GM18909 (cell line): ENCODE measurements at regions not wholly inside any gene's neighbourhood (a gene's known extent, or its start where the extent isn't known, plus 50 kb on each side); places are given as distances from the start of the nearest gene placed in this dataset.
"Not testable (repeated sequence)": the region's sequence is repeated elsewhere in the genome, so short reads cannot be mapped to it uniquely, and the experiment has no call there.

Experiments
- ATAC-seq: cut with Tn5 transposase; IDR thresholded peaks from one replicate; pipeline ENCODE4 v1.9.1; 2021; ENCODE audit warnings: mild to moderate bottlenecking; ENCODE audit not compliant: unreplicated experiment, poor library complexity

DNA sequence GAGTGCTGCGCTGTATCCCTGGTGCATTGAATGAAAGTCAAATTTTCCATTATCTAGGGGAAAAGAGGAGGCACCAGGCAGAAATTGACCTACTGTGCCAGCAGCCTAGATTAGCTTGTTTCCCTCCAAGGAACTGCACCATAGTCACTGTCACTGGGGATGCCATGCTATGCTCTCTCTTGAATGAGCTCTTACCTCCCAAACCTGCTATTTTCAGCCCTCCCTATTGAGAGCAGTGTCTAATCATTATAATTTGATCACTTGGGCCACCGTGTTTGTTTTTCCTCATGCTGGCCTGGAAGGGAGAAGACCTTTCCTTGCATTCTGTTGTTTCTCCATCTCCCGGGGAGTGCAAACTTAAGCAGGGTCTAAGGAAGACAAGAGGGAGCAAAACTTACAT, 492.9 kb downstream of the SIPA1L2 start:
- ATAC-seq = no peak

DNA sequence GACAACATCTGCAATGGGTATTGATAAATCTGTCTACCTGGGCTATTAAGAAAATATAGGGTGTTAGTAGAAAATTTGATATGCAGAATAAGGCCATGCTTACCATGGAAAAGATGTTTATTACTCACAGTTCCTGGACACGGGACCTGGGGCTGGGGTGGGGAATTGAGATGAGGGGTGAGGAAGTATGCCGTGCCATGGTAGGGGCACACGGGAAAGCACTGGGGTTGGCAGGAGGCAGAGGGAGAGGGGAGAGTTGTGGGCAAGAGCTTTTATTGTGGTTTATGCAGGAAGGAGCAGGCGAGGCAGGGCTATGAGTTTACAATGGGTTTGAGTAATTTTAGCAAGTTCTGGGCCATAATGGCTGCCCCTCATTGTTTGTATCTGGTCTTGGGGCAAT, 493.8 kb downstream of the SIPA1L2 start:
- ATAC-seq = no peak

DNA sequence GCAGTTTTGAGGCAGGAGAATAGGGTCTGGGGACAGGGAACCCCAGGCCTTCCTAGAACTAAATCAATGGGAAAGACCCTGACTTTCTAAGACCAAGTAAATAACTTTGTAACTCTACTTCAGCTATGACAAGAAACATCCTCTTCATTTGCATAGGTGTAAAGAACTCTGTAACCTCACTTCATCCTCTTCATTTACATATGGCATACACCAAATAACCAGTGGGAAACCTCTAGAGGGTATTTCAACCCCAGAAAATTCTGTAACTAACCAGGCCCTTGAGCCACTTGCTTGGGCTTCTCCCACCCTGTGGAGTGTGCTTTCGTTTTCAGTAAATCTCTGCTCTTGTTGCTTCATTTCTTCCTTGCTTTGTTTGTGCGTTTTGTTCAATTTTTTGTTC, 495.6 kb downstream of the SIPA1L2 start:
- no peak for ATAC-seq

DNA sequence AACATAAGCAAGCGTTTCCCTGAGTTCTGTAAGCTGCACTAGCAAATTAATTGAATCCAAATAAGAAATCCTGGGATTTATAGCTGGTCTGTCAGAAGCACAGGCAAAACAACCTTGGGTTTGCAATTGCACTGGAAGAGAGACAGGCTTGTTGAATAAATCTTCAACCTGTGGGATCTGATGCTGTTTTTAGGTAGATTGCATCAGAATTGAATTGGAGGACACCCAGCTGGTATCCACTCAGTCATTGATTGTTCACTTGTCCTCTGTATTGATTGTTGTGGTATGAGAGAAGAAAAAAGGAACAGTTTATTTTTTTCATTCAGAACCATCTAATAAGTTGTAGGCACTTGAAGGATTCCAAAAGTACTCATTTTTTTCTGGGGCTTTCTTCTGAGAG, 497.4 kb downstream of the SIPA1L2 start:
- ATAC-seq = no peak

GRCh38 chr1:232131715-232132391, 498.1 kb downstream of the SIPA1L2 start:
- no peak for ATAC-seq

- no peak for ATAC-seq
Observed at GRCh38 chr1:232130815-232131480, 499.0 kb downstream of the SIPA1L2 start.

- ATAC-seq = no peak
Observed at GRCh38 chr1:232127190-232127589, 500.6 kb downstream of the DISC1 start.

- ATAC-seq = no peak
Observed at GRCh38 chr1:232123775-232124659, 497.4 kb downstream of the DISC1 start.

GRCh38 chr1:232117903-232118302, 491.3 kb downstream of the DISC1 start:
- not testable (repeated sequence) for ATAC-seq

DNA sequence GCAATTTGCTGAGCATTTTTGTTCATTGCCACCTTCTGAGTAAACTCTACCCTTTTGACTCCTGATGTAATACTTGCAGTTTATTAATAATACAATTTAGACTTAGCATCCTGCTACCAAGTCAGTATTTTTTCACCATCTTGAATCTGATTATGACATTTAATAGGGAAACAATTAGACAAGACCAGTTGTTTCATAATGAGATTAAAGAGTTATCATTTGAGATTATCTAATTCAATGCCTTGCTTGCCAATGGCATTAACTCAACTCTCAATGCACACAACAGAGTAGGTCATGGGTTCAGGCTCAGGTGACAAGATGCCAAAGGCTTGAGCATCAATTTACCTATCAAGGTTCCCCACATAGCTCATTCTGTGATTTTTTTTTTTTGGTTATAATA, 488.4 kb downstream of the DISC1 start:
- ATAC-seq = no peak

- ATAC-seq = no peak
Observed at GRCh38 chr1:232112076-232112475, 485.5 kb downstream of the DISC1 start.

DNA sequence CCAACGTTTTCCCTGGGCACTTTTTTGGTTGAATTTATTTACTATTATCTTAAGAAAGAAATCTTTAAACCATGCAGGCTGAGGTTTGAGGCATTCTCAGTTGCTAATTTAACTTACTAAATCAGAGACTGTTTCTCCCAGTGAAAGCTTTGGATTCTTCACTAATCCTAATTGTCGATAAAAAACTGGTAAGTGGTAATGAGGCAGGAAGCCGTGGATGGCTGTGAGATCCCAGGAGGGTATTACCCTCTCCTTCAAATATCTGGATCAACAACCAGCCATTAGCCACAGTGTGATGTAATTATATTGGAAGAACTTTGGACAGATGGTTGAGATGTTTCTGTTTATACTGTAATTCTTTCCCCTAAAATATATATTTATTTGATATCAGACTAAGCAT, 485.0 kb downstream of the DISC1 start:
- no peak for ATAC-seq

- ATAC-seq = no peak
Observed at GRCh38 chr1:232110281-232111090, 483.9 kb downstream of the DISC1 start.

GRCh38 chr1:232109391-232109790, 482.8 kb downstream of the DISC1 start:
- ATAC-seq = no peak

GRCh38 chr1:232108598-232108997, 482.0 kb downstream of the DISC1 start:
- ATAC-seq = no peak

GRCh38 chr1:232106415-232106814, 479.8 kb downstream of the DISC1 start:
- ATAC-seq = no peak

GRCh38 chr1:232105561-232105960, 479.0 kb downstream of the DISC1 start:
- no peak for ATAC-seq

GRCh38 chr1:232101231-232101630, 474.6 kb downstream of the DISC1 start:
- ATAC-seq = no peak

DNA sequence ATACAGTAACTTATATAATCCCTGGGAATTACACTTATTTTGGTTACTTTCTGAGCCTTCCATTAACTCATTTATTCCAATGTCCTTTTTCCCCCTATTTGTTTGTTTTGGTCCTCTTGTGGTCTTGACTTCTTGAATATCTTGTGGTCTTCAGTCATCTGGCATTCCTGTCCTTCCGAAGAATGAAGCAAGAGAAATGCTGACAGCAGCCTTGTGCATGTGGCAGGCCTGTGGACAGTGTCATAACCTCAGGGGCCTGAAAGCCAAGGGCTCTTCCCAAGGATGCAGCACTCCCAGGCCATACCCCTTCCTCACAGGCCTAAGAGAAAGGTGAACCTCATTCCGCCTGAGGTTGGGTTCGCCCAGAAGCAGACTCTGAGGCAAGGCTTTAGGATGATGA, 470.2 kb downstream of the DISC1 start:
- no peak for ATAC-seq
